NCI-H446 (cell line): ENCODE measurements at regions not wholly inside any gene's neighbourhood (a gene's known extent, or its start where the extent isn't known, plus 50 kb on each side); places are given as distances from the start of the nearest gene placed in this dataset.
"Not testable (repeated sequence)": the region's sequence is repeated elsewhere in the genome, so short reads cannot be mapped to it uniquely, and the experiment has no call there.

ENCODE experiments used
- DNase-seq, 2 experiments: peaks; one replicate each; lab custom pipeline; 2025; lab: John Stamatoyannopoulos, UW

GRCh38 chr1:193451606-193452005 lies 265.2 kb upstream of the B3GALT2 start:
- DNase-seq: no peak

DNA sequence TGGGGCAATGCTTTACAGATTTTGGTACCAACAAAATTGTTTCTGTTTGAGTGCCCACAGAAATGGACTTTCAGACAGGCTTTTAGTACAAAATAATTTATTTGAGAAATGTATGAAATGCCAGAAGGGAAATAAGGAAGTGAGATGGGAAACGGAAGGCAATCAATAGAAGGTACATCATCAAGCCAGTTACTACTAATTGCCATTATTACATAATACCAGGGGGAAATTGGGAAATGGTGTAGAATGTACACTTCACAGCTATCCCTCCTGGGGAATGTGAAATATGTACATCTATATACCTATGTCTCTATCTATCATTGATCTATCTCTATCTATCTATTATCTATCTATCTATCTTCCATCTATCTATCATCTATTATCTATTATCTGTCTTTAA lies 264.6 kb upstream of the B3GALT2 start:
- DNase-seq: no peak

DNA sequence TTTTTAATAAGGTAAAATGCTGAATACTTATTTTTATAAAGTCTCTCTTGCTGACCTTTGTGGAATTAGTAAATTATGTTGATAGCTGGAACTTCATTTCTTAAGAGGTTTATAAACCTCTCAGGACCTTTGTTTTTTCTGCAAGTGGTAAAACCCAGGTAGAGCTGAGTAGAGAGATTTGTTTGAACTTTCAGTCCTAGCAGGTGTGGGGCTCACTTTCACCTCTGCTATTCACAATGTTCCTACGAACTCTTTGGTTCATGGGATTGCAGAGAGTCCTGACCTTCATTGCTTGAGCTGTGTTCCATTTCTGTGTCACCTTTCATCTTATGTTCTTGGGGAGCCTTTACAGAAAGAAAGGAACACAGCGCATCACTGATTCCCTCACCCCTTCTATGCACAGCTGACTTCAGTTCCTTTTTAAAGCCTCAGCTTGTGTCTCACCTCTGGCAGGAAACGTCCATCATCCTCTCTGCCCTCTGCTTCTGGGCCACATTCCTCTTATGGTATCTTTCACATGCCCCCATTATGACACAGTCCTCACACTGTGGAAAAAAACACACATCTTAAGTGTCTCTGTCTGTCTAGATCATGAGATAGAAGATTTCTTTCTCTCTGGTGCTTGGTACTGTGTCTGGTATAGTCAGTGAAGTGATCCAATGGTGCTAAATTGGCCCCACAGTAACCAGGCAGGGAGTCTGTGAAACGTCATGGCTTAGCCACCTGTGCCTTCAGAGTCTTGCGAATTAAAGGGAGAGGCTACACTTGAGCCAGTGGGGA lies 262.5 kb upstream of the B3GALT2 start:
- DNase-seq: no peak

DNA sequence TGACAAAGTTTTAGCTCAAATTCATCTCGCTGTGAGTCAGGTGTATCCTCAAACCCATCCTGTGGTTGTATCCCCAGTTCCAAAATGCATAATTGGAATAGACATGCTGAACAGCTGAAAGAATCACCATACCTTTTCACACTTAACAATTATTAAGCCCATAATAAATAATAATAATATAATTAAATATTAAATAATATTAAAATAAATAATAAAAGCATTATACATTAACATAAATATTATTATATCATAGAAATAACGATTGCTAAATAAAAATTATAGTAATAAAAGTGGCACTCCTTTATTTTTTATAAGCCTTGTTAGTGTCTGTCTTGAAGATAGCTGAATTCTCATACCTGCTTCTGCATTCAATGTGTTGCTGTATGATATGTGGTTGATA lies 257.5 kb upstream of the B3GALT2 start:
- DNase-seq: no peak

GRCh38 chr1:193438771-193439170 lies 252.4 kb upstream of the B3GALT2 start:
- no peak for DNase-seq

GRCh38 chr1:193438312-193438711 lies 251.9 kb upstream of the B3GALT2 start:
- no peak for DNase-seq

DNA sequence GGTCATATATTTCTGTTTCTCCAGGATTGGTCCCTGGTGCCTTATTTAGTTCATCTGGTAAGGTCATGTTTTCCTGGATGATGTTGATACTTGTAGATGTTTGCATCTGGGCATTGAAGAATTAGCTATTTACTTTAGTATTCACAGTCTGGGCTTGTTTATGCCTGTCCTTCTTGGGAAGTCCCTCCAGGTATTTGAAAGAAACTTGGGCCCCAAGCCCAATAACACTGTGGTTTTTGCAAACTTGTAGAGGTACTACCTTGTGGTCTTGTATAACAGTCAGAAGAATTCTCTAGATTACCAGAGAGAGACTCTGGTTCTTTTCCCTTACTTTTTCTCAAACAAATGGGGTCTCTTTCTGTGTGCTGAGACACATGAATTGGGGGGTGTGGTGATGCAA lies 251.4 kb upstream of the B3GALT2 start:
- DNase-seq: no peak

GRCh38 chr1:193437333-193437732 lies 250.9 kb upstream of the B3GALT2 start:
- DNase-seq: not testable (repeated sequence)

- no peak for DNase-seq
Observed at GRCh38 chr1:193435781-193436180, 249.4 kb upstream of the B3GALT2 start.

DNA sequence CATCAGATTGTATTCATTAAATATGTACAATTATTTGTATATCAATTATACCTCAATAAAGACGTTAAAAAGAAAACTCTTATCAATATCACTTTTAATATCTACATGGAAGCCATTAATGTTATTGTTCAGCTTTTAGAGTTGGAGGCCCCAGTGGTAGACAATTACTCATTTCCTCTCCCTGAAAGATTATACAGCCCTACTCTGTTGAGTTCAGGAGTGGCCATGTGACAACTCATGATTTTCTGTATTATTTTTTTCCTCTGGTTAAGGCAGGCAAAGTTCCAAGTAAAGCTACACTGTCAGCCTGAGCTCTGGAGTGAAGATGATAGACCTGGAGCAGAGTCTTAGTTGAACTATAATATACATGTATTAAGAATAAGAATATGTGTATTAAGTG lies 247.9 kb upstream of the B3GALT2 start:
- DNase-seq: no peak

DNA sequence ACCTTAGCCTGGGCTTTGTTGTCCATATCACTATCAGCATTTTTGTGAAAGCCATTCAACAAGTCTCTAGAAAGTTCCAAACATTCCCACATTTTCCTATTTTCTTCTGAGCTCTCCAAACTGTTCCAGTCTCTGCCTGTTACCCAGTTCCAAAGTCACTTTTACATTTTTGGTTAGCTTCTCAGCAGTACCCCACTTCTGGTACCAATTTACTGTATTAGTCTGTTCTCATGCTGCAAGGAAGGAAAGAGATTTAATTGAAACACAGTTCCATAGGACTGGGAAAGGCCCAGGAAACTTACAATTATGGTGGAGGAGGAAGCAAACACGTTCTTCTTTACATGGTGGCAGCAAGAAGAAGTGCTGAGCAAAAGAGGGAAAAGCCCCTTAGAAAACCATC lies 247.2 kb upstream of the B3GALT2 start:
- no peak for DNase-seq

DNA sequence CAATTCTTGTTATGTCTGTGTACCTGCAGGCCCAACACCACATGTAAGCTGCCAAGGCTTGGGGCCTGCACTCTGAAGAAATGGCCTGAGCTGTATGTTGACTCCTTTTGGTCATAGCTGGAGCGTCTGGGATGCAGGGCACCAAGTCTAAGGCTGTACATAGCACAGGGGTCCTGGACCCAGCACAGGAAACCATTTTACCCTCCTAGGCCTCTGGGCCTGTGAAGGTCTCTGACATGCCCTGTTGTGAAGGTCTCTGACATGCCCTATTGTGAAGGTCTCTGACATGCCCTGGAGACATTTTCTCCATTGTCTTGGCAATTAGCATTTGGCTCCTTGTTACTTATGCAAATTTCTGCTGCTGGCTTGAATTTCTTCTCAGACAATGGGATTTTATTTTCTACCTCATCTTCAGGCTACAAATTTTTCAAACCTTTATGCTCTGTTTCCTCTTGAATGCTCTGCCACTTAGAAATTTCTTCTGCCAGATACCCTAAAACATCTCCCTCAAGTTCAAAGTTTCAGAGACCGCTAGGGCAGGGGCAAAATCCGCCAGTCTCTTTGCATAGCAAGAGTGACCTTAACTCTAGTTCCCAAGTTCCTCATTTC lies 246.7 kb upstream of the B3GALT2 start:
- DNase-seq: no peak

GRCh38 chr1:193431265-193431977 lies 245.0 kb upstream of the B3GALT2 start:
- DNase-seq: no peak

DNA sequence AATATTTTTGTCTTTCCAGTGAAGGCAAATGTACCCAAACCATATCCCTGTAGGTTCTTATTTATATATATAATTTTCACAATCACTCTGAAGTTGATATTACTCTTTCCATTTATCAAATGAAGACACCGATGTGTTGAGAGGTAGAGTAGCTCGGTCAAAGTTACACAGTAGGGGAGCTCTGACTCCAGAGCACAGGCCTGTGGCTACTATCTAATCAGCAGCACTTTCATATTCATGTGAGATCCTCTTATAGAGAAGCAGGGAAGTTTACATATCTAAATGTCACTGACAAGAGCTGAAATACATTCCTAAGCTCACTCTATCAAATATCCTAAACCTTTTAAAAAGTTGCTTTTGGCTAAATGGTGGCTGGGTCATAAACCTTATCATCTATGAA lies 241.1 kb upstream of the B3GALT2 start:
- DNase-seq: no peak

DNA sequence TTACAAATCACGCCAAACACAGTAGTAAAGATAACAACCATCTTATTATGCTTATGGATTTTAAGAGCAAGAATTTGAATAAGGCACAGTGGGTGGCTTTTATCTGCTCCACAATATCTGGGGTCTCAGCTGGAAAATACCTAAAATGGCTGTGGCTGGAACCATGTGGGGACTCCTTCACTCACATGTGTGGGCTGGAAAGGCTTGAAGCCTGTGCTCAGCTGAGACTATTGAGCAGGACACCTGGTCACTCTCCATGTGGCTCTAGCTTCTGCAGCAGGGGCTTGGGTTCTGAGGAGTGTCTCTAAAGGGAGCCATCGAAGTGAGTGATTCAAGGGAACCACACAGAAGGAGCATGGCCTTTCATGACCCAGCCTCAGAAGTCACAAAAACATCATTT lies 239.6 kb upstream of the B3GALT2 start:
- DNase-seq: no peak

- DNase-seq: no peak
Observed at GRCh38 chr1:193421487-193421886, 235.1 kb upstream of the B3GALT2 start.

DNA sequence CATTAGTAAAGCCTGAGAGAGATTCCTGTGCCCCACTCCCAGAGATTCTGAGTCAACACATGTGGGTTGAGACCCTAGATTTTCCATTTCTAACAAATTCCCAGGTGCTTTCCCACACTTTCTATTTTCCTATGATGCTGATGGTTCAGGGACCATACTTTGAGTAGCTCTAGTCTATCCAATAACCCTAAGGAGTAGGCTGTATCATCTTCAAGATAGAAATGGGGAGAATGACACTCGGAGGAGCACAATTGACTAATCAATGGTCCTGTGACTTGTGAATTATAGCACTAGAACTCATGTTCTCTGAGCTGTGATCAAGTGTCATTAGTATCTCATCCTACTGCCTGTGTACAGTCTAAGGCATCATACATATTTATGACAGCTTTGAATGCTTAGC lies 232.9 kb upstream of the B3GALT2 start:
- DNase-seq: no peak

- no peak for DNase-seq
Observed at GRCh38 chr1:193418745-193419058, 232.3 kb upstream of the B3GALT2 start.

GRCh38 chr1:193417945-193418744 lies 231.7 kb upstream of the B3GALT2 start:
- DNase-seq: no peak

DNA sequence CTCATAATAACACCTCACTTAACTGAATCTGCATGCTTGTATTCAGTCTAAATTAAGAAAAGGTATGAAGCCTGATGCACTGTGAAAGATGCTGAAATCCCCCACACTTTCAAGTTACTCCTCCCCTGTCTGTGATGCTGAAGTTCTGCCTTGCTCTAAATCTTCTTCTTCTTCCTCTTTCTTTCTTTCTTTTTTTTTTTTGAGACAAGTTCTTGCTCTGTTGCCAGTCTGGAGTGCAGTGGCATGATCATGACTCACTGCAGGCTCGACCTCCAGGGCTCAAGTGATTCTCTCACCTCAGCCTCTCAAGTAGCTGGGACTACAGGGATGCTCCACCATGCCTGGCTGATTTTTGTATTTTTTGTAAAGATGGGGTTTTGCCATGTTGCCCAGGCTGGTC lies 231.0 kb upstream of the B3GALT2 start:
- DNase-seq: no peak

- peak; percentile 27 to 43 for DNase-seq
Observed at GRCh38 chr1:193416226-193417024, 230.0 kb upstream of the B3GALT2 start.

- DNase-seq: peak; percentile 31 to 63
Observed at GRCh38 chr1:193415256-193415655, 228.8 kb upstream of the B3GALT2 start.
